ENCODE measurements at regions not wholly inside any gene's neighbourhood (a gene's known extent, or its start where the extent isn't known, plus 50 kb on each side); places are given as distances from the start of the nearest gene placed in this dataset.
"Not testable (repeated sequence)": the region's sequence is repeated elsewhere in the genome, so short reads cannot be mapped to it uniquely, and the experiment has no call there.

DNA sequence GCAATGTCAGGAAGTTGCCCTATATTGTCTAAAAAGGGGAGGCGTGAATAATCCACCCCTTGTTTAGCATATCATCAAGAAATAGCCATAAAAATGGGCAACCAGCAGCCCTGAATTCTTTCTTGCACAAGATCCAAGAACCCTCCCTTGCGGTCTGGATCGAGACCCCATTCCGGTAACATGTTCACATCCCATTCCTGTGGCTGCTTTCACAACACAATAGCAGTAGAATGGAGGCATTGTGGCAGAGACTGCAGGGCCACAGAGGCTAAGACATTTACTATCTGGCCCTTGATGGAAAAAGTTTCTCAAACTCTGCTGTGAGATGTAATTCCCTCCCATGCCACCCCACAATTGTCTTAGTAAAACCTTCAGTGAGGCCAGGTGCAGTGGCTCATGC lies 73.2 kb downstream of the RMI2 start:
- H3K79me2 ChIP-seq (ENCODE audit: low read length): no peaks in the 10 kb centered on the region
- no peak overlapping the region for H3K9ac ChIP-seq (ENCODE audit: low read length)
- no peak overlapping the region for H3K4me3 ChIP-seq (ENCODE audit: low read length)
- H3F3A ChIP-seq (ENCODE audit: insufficient read depth, low read length): no peaks in the 10 kb centered on the region
- no peaks in the 10 kb centered on the region for H3K27me3 ChIP-seq (replicated peaks; ENCODE audit: insufficient read depth, low read length)
- no peak for DNase-seq
- TF ChIP-seq EZH2phosphoT487 (IDR thresholded peaks at IDR 0.05; ENCODE audit: low read length): no peak
- H3K36me3 ChIP-seq (replicated peaks; ENCODE audit: insufficient read depth, low read length): no peaks in the 10 kb centered on the region
- no peak overlapping the region for H2AFZ ChIP-seq (ENCODE audit: low read length)
- H3K9me2 ChIP-seq (replicated peaks; ENCODE audit: insufficient read depth, low read length): no peaks in the 10 kb centered on the region
- H3K27ac ChIP-seq (ENCODE audit: low read length): no peak overlapping the region
- no peaks in the 10 kb centered on the region for H3K9me3 ChIP-seq (replicated peaks; ENCODE audit: insufficient read depth, low read length)
- no peaks in the 10 kb centered on the region for H4K20me1 ChIP-seq (ENCODE audit: insufficient read depth, low read length)
- no peaks in the 10 kb centered on the region for H3K4me1 ChIP-seq (ENCODE audit: low read length)
- no peak overlapping the region for H3K4me2 ChIP-seq (ENCODE audit: low read depth, low read length)

DNA sequence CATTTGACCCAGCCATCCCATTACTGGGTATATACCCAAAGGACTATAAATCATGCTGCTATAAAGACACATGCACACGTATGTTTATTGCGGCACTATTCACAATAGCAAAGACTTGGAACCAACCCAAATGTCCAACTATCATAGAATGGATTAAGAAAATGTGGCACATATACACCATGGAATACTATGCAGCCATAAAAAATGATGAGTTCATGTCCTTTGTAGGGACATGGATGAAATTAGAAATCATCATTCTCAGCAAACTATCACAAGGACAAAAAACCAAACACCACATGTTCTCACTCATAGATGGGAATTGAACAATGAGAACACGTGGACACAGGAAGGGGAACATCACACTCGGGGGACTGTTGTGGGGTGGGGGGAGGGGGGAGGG lies 74.8 kb downstream of the RMI2 start:
- not testable (repeated sequence) for H2AFZ ChIP-seq (ENCODE audit: low read length); H3K9me2 ChIP-seq (replicated peaks; ENCODE audit: insufficient read depth, low read length); H3K27ac ChIP-seq (ENCODE audit: low read length); H3K4me3 ChIP-seq (ENCODE audit: low read length); DNase-seq; H3K4me2 ChIP-seq (ENCODE audit: low read depth, low read length); H3K27me3 ChIP-seq (replicated peaks; ENCODE audit: insufficient read depth, low read length); H3K79me2 ChIP-seq (ENCODE audit: low read length); H3K36me3 ChIP-seq (replicated peaks; ENCODE audit: insufficient read depth, low read length); H3K9me3 ChIP-seq (replicated peaks; ENCODE audit: insufficient read depth, low read length); H3K4me1 ChIP-seq (ENCODE audit: low read length); H3K9ac ChIP-seq (ENCODE audit: low read length); H4K20me1 ChIP-seq (ENCODE audit: insufficient read depth, low read length); H3F3A ChIP-seq (ENCODE audit: insufficient read depth, low read length)

DNA sequence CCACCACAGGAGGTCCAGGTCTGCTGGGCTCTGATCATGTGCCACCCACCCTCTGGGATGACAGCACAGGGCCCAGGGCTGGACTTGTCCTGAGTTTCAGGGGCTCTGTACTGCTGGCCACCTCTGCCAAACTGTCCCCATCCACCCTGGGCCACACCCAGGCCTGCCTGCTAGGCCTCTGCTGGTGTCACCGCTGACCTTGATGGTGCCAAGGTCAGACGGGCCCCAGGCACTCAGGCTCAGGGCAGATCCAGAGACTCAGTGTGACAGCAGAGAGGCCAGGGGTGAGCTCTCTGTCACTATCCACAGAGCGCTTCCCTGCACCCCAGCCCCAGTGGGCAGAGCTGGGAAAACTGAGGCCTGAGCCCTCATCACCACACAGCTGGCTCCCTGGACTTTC lies 75.6 kb downstream of the RMI2 start:
- no peak overlapping the region for H2AFZ ChIP-seq (ENCODE audit: low read length)
- TF ChIP-seq, protein P1, sequence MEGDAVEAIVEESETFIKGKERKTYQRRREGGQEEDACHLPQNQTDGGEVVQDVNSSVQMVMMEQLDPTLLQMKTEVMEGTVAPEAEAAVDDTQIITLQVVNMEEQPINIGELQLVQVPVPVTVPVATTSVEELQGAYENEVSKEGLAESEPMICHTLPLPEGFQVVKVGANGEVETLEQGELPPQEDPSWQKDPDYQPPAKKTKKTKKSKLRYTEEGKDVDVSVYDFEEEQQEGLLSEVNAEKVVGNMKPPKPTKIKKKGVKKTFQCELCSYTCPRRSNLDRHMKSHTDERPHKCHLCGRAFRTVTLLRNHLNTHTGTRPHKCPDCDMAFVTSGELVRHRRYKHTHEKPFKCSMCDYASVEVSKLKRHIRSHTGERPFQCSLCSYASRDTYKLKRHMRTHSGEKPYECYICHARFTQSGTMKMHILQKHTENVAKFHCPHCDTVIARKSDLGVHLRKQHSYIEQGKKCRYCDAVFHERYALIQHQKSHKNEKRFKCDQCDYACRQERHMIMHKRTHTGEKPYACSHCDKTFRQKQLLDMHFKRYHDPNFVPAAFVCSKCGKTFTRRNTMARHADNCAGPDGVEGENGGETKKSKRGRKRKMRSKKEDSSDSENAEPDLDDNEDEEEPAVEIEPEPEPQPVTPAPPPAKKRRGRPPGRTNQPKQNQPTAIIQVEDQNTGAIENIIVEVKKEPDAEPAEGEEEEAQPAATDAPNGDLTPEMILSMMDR (IDR thresholded peaks at IDR 0.05; ENCODE audit: low read length): no peak
- no peak for TF ChIP-seq EZH2phosphoT487 (IDR thresholded peaks at IDR 0.05; ENCODE audit: low read length)
- no peak for TF ChIP-seq EZH2 (optimal IDR thresholded peaks at IDR 0.05; ENCODE audit: low read depth, low read length)
- H3K9ac ChIP-seq (ENCODE audit: low read length): no peak overlapping the region
- H3K4me1 ChIP-seq (ENCODE audit: low read length): no peaks in the 10 kb centered on the region
- H3K36me3 ChIP-seq (replicated peaks; ENCODE audit: insufficient read depth, low read length): no peaks in the 10 kb centered on the region
- H3K27ac ChIP-seq (ENCODE audit: low read length): no peak overlapping the region
- no peaks in the 10 kb centered on the region for H3K79me2 ChIP-seq (ENCODE audit: low read length)
- H3K27me3 ChIP-seq (replicated peaks; ENCODE audit: insufficient read depth, low read length): no peaks in the 10 kb centered on the region
- no peak overlapping the region for H3K4me2 ChIP-seq (ENCODE audit: low read depth, low read length)
- H3K9me2 ChIP-seq (replicated peaks; ENCODE audit: insufficient read depth, low read length): no peaks in the 10 kb centered on the region
- DNase-seq: no peak
- no peak overlapping the region for H3K4me3 ChIP-seq (ENCODE audit: low read length)
- H3K9me3 ChIP-seq (replicated peaks; ENCODE audit: insufficient read depth, low read length): no peaks in the 10 kb centered on the region
- H4K20me1 ChIP-seq (ENCODE audit: insufficient read depth, low read length): no peaks in the 10 kb centered on the region
- no peaks in the 10 kb centered on the region for H3F3A ChIP-seq (ENCODE audit: insufficient read depth, low read length)

DNA sequence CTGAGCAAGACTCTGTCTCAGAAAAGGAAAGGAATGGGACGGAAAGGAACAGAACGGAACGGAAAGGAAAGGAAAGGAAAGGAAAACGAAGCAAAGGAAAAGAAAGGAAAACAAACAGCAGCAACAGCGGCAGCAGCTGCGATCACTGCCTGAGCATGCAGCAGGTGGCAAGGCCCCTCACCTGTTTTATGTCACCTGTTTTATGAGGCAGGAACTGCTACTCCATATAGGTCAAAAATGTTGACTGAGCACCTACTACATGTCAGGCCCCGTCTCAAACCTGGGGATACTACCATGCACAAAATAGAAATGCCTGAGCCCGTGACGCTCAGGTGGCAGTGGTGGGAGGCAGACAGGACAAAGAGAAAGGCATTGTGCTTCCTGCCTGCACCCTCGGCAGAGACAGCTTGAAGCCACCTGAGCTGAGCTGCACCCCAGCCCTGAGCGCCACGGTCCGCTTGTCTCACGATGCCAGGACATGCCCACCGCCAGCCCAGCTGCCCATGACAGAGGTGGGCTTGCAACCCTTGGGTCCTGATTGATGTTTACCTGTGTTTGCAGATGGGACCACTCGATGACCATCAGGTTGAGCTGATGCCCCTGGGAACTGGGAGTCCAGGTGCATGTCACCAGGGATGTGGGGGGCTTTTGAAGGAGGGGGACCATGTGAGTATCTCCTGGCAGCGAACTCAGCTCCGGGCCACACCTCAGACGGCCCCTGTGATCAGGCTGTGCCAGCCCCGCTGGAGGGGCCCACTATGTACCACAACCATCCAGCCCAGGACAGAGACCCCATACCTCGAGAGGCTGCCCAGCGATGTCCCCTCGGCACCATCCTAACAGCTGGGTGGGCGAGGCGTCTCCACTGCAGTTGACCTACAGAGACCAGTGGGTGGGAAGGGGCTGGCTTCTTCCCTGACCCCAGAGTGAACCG lies 77.4 kb downstream of the RMI2 start:
- Histone ChIP-seq H3K27me3 (replicated peaks; ENCODE audit: insufficient read depth, low read length) (no peaks in the 10 kb centered on the region), H3F3A (ENCODE audit: insufficient read depth, low read length) (no peaks in the 10 kb centered on the region), H3K36me3 (replicated peaks; ENCODE audit: insufficient read depth, low read length) (no peaks in the 10 kb centered on the region), H3K9me2 (replicated peaks; ENCODE audit: insufficient read depth, low read length) (no peaks in the 10 kb centered on the region), H3K4me1 (ENCODE audit: low read length) (no peaks in the 10 kb centered on the region), H3K9ac (ENCODE audit: low read length) (no peak overlapping the region), H3K79me2 (ENCODE audit: low read length) (no peaks in the 10 kb centered on the region), H3K27ac (ENCODE audit: low read length) (no peak overlapping the region), H3K9me3 (replicated peaks; ENCODE audit: insufficient read depth, low read length) (no peaks in the 10 kb centered on the region), H3K4me2 (ENCODE audit: low read depth, low read length) (no peak overlapping the region), H2AFZ (ENCODE audit: low read length) (no peak overlapping the region), H4K20me1 (ENCODE audit: insufficient read depth, low read length) (no peaks in the 10 kb centered on the region), H3K4me3 (ENCODE audit: low read length) (no peak overlapping the region)
- TF ChIP-seq, protein P1 (IDR thresholded peaks at IDR 0.05; ENCODE audit: low read length): no peak
- no peak for TF ChIP-seq EZH2 (optimal IDR thresholded peaks at IDR 0.05; ENCODE audit: low read depth, low read length)
- TF ChIP-seq EZH2phosphoT487 (IDR thresholded peaks at IDR 0.05; ENCODE audit: low read length): no peak
- no peak for DNase-seq

All from MM.1S (cell line).